Glomerular endothelial cell (primary cell): ENCODE measurements at regions not wholly inside any gene's neighbourhood (a gene's known extent, or its start where the extent isn't known, plus 50 kb on each side); places are given as distances from the start of the nearest gene placed in this dataset.

Experiments used
- DNase-seq: peaks from one replicate; pipeline ENCODE4 v3.0.0-alpha.2; 2011; ENCODE audit warnings: low read depth, low spot score; ENCODE audit errors: extremely low read depth

DNA sequence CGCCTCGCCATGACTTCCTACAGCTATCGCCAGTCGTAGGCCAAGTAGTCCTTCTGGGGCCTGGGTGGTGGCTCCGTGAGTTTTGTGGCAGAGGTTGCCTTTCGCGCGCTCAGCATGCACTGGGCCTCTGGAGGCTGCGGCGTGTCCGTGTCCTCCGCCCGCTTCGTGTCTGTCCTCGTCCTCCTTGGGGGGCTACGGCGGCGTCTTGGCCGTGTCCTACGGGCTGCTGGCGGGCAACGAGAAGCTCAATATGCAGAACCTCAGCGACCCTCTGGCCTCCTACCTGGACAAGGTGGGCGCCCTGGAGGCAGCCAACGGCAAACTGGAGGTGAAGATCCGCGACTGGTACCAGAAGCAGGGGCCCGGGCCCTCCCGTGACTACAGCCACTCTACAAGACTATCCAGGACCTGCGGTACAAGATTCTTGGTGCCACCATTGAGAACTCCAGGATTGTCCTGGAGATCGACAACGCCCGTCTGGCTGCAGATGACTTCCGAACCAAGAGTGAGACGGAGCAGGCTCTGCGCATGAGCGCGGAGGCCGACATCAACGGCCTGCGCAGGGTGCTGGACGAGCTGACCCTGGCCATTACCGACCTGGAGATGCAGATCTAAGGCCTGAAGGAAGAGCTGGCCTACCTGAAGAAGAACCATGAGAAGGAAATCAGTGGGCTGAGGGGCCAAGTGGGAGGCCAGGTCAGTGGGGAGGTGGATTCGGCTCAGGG, 296.3 kb downstream of the OGFRL1 start:
- DNase-seq: no peak

GRCh38 chr6:71585472-71585871, 296.9 kb downstream of the OGFRL1 start:
- no peak for DNase-seq

- no peak for DNase-seq
These were observed 297.9 kb upstream of the RIMS1 start for GRCh38 chr6:71588490-71588889.

GRCh38 chr6:71589254-71589653, 297.1 kb upstream of the RIMS1 start:
- no peak for DNase-seq

DNA sequence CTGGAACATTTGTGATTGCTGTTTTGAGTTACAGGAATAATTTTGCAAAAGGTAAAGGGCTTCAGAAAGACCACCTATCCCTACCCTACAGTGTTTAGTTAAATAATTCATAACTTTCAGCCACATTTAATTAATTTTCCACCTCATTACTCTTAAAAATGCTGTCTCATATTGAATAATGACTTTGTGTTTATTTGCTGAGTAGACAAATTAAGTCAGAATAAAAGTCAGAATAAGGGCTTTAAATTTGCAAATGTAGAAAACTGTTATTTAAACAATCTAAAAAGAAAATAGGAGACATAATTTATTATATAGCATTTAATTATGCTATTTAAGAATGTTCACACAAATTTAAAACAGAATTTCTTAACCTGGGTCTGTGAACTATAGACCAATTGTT, 293.7 kb upstream of the RIMS1 start:
- no peak for DNase-seq

DNA sequence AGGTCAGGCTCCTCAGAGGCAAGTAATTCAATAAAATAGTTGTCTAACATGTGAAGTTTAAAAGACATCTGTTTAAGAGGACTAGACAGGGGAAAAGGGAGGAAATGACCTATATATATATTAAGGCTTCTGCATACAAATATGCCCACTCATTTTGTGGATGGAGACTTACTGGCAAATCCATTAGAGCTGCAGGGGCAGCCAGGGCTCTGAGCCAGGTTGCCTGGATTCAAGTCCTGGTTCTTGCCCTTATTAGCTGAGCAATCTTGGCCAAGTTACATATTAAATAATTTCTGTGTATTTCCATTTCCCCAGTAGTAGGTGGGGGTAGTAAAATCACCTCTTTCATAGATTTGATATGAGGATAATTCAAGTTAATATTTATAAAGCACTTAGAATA, 287.0 kb upstream of the RIMS1 start:
- DNase-seq: no peak

GRCh38 chr6:71602385-71603007, 283.9 kb upstream of the RIMS1 start:
- no peak for DNase-seq

- DNase-seq: no peak
These were observed 283.3 kb upstream of the RIMS1 start for GRCh38 chr6:71603021-71603420.

GRCh38 chr6:71608646-71609045, 277.7 kb upstream of the RIMS1 start:
- DNase-seq: no peak

- DNase-seq: no peak
These were observed 266.5 kb upstream of the RIMS1 start for GRCh38 chr6:71619836-71620235.

DNA sequence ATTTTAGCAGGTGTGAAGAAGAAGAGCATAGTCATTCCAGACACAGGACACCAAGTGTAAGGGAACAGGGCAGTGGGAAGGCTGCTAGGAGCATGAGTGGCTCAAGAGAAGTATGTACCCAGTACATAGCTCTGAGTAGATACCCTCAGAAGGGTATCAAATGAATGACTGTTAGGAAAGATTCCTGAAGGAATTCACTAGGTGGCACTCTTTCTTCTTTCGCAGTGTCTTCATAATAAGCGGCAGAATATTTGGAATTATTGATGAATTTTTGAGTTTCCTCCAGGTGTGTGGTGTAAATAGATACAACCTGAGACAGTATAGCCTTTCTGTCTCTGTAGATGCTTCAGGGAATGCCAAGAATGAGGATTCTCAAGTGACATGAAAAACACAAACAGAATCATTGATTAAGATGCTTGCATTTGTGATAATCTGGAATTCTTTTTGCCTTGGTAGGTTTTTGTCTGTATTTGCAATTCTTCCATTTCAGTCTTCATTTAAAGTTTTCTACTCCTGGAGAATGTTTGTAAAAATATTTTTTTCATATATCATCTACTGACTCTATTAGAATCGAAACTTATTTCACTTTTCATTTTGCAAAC, 264.3 kb upstream of the RIMS1 start:
- DNase-seq: no peak

GRCh38 chr6:71642120-71642519, 244.2 kb upstream of the RIMS1 start:
- no peak for DNase-seq

DNA sequence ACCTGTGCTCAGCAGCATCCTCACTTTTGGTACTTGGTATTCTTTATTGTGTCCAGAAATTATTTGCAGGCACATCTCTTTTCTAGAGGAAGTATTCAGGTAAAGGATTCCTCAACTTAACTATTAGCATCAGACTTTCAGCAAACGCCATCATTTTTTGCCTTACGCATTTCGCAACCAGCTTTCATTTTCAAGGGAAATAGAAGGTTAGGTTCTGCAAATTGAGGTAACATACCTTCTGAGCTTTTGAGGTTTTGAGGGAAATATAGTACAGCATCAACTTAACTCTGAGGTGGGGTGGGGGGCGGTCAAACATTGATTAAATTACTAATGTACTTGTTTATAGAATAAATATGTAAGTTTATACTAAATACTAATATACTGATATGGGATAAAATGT, 243.6 kb upstream of the RIMS1 start:
- no peak for DNase-seq

GRCh38 chr6:71645299-71645698, 241.1 kb upstream of the RIMS1 start:
- DNase-seq: no peak

DNA sequence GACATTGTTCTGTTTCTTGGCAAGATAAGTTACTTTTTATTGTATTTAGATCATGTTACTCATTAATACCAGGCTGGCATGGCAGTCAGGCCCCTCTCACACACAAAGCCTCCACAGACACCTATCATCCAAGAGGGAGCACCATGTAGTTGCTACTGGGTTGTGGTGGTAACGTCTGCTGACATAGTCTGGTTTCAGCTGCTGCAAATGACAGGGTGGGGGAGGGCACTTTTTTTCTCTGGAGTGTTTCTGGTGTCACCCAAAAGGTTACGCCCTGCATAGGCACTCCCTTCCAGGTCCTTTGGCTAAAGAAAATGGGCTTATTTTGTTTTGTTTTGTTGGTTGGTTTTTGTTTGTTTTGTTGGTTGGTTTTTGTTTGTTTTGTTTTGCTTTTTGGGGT, 236.4 kb upstream of the RIMS1 start:
- no peak for DNase-seq

- DNase-seq: no peak
These were observed 234.7 kb upstream of the RIMS1 start for GRCh38 chr6:71651636-71652035.

GRCh38 chr6:71656121-71656520, 230.2 kb upstream of the RIMS1 start:
- DNase-seq: no peak

- no peak for DNase-seq
These were observed 220.4 kb upstream of the RIMS1 start for GRCh38 chr6:71665931-71666330.

GRCh38 chr6:71672876-71673275, 213.5 kb upstream of the RIMS1 start:
- no peak for DNase-seq

- DNase-seq: no peak
These were observed 211.0 kb upstream of the RIMS1 start for GRCh38 chr6:71675386-71675785.

DNA sequence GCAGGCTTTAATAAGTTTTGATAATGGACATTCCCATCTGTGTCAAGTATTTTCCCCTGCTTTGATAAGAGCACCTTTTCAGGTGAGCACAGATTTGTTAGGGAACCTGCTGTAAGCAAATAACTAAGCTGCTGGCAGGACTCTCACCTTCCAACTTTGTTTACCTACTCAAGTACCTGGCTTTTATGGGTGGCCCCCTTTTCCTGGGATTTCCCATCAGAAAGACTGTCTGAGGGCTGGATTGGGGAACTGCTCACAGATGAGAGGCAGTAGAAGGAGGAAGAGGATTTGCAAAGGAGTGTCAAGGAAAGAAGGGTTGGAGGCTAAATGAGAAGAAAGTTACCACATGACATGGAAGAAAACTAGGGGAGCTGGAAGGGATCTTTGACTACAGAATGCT, 210.1 kb upstream of the RIMS1 start:
- no peak for DNase-seq

DNA sequence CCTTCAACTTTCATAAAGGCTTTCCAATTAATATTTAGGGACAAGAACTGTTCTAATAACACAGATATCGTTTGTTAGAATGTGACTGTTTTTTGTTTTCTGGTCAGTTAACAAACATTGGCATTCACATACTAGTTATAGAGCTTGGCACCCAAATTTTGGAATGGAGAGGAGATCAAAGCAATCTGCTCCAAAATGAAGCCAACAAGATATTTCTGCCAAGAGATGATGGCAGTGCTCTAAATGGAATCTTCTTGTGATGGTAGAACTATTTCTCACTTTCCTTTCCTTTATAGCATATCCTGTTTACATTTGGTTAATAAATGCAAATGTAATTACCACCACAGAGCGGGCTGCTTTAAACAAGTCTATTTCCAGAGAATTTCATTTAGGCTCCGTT, 208.3 kb upstream of the RIMS1 start:
- DNase-seq: no peak
